Esophagus mucosa (tissue), 1 donor: ENCODE measurements at regions not wholly inside any gene's neighbourhood (a gene's known extent, or its start where the extent isn't known, plus 50 kb on each side); places are given as distances from the start of the nearest gene placed in this dataset.
A peak's percentile ranks its signal among the peaks of the same experiment; 100 is the strongest.
"Not testable (repeated sequence)": the region's sequence is repeated elsewhere in the genome, so short reads cannot be mapped to it uniquely, and the experiment has no call there.

Experiments
- ATAC-seq: fragments of 200-7000 bp; cut with Tn5 transposase; one replicate; pipeline ENCODE4 v1.9.1; 2020
- donor health status: DM: yes; HTN: yes; CAD: no.

DNA sequence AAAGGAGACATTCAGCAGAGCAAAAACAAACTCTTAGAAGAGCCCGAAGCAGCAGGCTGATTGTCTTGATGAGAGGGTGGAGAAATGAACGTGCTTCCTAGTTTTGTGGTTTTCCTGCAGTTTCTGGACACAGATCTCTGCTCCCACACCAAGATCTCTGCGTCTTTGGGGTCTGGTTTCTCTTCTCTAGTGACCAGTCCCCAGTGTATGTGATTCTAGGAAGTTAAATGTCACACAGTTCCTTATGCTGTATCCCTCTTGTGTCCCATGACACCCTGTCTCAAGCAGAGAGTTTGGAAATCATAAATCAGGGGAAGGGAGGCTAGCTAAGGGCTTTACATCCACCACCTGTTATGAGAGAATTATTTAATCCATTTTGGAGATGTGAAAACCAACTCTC is 55.4 kb upstream of the KLF14 start:
- no peak for ATAC-seq

GRCh38 chr7:130791746-130792145 is 57.7 kb upstream of the KLF14 start:
- no peak for ATAC-seq

DNA sequence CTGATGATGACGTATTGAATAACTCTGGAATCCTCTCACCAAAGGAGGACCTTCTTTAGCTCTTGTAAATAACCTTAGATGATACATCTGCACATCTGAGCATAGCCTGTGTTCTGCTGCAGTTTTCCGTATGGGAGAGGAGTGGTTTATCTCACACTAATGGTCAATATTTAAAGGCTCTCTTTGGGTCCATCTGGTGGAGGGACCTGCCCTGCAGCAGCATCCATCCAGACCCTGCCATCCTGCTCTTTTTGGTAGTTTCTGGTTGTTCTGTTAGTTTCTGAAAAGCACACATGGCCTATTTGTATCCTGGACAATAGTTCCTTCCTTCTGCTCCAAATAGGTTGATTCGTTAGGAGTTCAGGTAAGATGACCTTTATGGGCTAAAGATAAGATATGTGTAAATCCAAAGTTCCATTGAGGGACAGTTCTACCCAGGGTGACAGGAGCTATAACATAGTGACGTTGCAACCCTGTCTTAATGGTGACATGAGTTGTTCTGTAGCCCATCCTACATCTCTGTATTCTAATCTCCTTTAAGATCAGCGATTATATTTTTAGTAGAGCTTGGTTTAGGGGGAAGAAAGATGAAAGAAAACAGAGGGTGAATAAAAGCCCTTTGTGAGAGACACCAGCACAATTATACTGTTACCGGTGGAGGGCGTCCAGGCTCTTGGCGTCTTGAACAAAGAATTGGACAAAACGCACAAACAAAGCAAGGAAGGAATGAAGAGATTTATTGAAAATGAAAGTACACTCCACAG is 60.0 kb upstream of the KLF14 start:
- ATAC-seq, result no peak

- no peak for ATAC-seq
Observed at GRCh38 chr7:130794619-130794922, 60.6 kb upstream of the KLF14 start.

DNA sequence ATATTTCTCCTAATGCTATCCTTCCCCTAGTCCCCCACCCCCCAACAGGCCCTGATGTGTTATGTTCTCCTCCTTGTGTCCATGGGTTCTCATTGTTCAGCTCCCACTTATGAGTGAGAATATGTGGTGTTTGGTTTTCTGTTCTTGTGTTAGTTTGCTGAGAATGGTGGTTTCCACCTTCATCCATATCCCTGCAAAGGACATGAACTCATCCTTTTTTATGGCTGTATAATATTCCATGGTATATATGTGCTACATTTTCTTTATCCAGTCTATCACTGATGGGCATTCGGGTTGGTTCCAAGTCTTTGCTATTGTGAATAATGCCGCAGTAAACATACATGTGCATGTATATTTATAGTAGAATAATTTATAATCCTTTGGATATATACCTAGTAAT is 62.4 kb upstream of the KLF14 start:
- ATAC-seq, result not testable (repeated sequence)

GRCh38 chr7:130803127-130803526 is 69.1 kb upstream of the KLF14 start:
- no peak for ATAC-seq

DNA sequence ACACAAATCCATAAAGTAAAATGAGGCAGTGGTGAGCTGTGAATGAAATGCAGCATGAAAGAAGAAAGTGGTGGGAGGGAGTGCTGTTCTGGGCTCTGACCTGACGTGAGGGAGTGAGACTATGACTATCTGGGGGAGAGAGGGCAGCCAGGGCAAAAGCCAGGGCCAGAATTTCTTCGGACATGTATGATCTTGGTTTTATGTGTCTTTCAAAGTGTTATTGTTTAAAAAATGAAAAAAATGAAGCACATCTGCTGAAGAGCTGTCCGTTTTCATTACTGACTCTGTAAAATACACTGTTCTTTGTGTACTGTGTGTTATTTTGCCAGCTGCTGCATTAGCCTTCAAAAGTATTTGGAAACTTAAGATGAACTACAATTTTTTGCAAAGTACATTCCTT is 70.2 kb upstream of the KLF14 start:
- ATAC-seq, result no peak

- ATAC-seq, result not testable (repeated sequence)
Observed at GRCh38 chr7:130812819-130813218, 78.8 kb upstream of the KLF14 start.

DNA sequence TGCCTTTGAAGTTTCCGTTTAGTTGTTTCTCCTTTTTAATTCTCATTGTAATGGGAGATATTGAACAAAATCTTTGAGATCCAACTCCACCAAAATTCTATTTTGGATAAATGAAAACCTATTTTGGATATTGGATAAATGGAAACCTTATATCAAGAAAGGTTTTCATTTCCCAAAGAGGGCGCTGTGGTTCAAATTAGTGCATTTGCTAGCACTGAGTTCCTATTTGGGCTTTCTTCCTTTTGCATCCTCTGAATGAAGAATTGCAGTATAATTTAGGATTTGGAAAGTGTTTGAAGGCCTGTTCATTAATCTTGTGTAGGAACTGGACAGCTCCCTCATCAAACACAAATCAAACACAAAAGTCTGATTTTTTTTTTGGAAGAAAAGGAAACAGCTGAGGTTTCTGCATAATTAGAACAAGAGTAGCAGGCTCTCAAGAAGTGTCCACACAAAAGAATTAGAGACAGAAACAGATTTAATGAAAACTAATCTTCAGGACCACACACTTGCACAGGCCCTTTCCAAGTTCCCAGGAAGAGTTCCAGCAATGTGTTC is 80.8 kb upstream of the KLF14 start:
- ATAC-seq, result no peak

DNA sequence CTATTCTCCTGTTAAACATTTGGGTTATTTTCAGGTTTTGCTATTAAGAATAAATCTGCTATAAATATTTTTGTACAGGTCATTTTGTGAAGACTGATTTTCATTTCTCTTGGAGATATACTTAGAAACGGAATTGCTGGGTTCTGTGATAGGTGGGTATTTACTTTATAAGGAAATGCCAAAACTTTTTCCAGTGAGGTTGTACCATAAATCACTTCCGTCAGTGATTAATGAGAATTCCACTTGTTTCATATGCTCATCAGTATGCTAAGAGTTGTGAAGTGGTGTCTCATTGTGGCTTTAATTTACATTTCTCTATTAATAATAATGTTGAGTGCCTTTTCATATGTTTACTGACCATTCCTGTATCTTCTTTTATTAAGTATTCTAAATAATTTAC is 84.0 kb upstream of the KLF14 start:
- no peak for ATAC-seq

GRCh38 chr7:130821864-130822263 is 87.9 kb upstream of the KLF14 start:
- no peak for ATAC-seq

GRCh38 chr7:130822642-130823041 is 88.6 kb upstream of the KLF14 start:
- ATAC-seq, result no peak

- no peak for ATAC-seq
Observed at GRCh38 chr7:130823060-130823459, 89.1 kb upstream of the KLF14 start.

DNA sequence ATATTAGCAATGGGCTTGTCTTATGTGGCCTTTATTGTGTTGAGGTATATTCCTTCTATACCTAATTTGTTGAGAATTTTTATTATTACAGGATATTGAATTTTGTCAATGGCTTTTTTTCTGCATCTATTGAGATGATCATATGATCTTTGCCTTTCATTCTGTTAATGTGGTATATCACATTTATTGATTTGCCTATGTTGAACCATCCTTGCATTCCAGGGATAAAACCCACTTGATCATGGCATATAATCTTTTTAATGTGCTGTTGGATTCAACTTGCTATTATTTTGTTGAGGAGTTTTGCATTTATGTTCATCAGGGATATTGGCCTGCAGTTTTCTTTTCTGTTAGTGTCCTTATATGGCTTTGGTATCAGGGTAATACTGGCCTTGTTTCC is 91.8 kb upstream of the KLF14 start:
- no peak for ATAC-seq

DNA sequence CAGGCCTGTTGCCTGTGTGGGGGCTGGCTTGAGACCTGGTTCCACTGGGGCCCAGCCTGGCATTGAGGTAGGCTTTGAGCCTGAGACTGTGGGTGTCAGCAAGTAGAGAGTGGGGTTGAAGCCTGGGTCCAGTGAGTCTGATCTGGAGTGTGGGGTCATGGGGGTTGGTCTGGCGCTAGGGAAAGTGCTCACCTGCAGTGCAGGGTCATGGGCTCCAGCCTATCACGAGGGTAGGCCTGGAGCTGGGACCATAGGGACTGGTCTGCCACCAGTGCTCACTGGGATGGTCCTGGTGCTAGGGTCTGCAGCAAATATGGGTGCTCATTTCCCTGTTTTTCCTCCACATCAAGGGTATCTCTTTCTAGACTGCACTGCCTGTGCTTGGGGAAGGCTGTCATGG is 95.4 kb upstream of the KLF14 start:
- no peak for ATAC-seq

- ATAC-seq, result no peak
Observed at GRCh38 chr7:130831322-130831721, 97.3 kb upstream of the KLF14 start.

DNA sequence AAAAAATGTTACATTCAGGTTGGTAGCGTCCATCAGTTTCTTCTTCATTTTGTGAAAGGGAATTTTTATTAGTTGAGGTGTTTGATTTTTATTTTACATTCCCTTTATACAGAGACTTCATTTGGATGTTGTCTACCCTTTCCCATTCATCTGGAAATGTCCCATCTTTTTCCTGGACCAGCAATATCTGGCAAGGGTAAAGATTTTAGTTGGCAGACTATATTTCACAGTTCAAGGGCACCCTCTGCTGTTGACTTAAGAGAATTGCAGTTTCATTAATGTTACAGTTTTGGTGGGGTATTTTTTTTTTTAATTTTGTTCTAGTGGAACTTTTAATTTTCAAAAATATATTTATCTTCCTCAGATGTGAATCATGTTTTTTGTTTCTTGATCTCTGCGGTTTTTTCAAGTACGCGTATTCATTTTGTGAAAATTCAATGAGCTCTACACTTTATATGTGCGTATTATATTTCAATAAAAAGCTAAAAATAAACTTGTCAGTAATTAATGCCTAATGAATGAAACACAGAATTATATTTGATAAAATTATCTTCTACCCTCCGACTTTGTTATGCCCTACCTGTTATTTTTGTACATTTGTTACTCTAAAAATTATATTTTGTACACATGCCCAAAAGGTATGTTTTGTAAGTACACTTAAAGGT is 97.9 kb upstream of the KLF14 start:
- no peak for ATAC-seq

- no peak for ATAC-seq
Observed at GRCh38 chr7:130838738-130839137, 104.7 kb upstream of the KLF14 start.

GRCh38 chr7:130840599-130840998 is 106.6 kb upstream of the KLF14 start:
- ATAC-seq, result no peak

DNA sequence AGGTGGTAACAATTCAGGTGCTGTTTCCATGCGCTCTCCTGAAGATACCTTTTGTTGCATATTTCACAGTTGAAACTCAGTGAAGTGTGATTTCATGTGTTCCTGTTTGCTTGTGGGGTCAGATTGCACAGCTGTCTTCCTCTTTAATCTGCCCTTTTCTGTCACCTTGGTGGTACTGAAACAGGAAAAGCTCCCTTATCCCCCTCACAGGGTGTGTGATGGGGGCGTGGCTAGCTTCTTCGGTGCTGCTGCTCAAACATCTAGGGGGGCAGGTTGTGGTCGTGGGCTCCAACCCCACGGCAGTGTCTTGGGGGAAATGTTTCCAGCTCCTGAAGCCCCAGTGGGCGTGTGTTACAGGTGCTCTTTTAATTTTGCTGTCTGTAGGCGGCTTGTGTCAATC is 107.4 kb upstream of the KLF14 start:
- no peak for ATAC-seq

- ATAC-seq, result no peak
Observed at GRCh38 chr7:130843703-130844102, 109.7 kb upstream of the KLF14 start.

GRCh38 chr7:130844811-130845580 is 111.0 kb upstream of the KLF14 start:
- ATAC-seq, result peak; percentile 48

- ATAC-seq, result peak; percentile 66
Observed at GRCh38 chr7:130845581-130846085, 111.6 kb upstream of the KLF14 start.
